Glutamatergic neuron (in vitro differentiated cells): ENCODE measurements at regions not wholly inside any gene's neighbourhood (a gene's known extent, or its start where the extent isn't known, plus 50 kb on each side); places are given as distances from the start of the nearest gene placed in this dataset.

Source experiments
- DNase-seq: peaks from one replicate; pipeline ENCODE4 v3.0.0; 2022
- H3K27ac Mint-ChIP-seq: one replicate; pipeline ENCODE4 v1.8.0; 2020; ENCODE audit warnings: mild to moderate bottlenecking, mixed read lengths, inconsistent platforms; ENCODE audit not compliant: unreplicated experiment
- H3K27me3 Mint-ChIP-seq: one replicate; pipeline ENCODE4 v1.8.0; 2020; ENCODE audit warnings: mild to moderate bottlenecking, moderate library complexity, mixed read lengths, inconsistent platforms; ENCODE audit not compliant: unreplicated experiment
- H3K36me3 Mint-ChIP-seq: one replicate; pipeline ENCODE4 v1.8.0; 2020; ENCODE audit warnings: mild to moderate bottlenecking, mixed read lengths, inconsistent platforms; ENCODE audit not compliant: unreplicated experiment
- H3K4me1 Mint-ChIP-seq: one replicate; pipeline ENCODE4 v1.8.0; 2020; ENCODE audit warnings: mild to moderate bottlenecking, low read depth, mixed read lengths, inconsistent platforms; ENCODE audit not compliant: unreplicated experiment
- H3K4me3 Mint-ChIP-seq: one replicate; pipeline ENCODE4 v1.8.0; 2020; ENCODE audit warnings: mild to moderate bottlenecking, mixed read lengths, inconsistent platforms; ENCODE audit not compliant: unreplicated experiment
- H3K9me3 Mint-ChIP-seq: one replicate; pipeline ENCODE4 v1.8.0; 2020; ENCODE audit warnings: mild to moderate bottlenecking, moderate library complexity, mixed read lengths, inconsistent platforms; ENCODE audit not compliant: unreplicated experiment
- TF ChIP-seq, protein P1 (sequence below): fragments of 200-600 bp; sonication (generic); IDR thresholded peaks from one replicate; pipeline ENCODE4 v1.5.0; 2021; ENCODE audit not compliant: partially characterized antibody, unreplicated experiment

- Mint-ChIP-seq H3K9me3 (peaks cover 3% of the 10 kb centered on the region), H3K27me3 (no peaks in the 10 kb centered on the region), H3K36me3 (no peaks in the 10 kb centered on the region), H3K4me3 (no peak overlapping the region), H3K4me1 (no peaks in the 10 kb centered on the region), H3K27ac (no peak overlapping the region)
- TF ChIP-seq, protein P1, sequence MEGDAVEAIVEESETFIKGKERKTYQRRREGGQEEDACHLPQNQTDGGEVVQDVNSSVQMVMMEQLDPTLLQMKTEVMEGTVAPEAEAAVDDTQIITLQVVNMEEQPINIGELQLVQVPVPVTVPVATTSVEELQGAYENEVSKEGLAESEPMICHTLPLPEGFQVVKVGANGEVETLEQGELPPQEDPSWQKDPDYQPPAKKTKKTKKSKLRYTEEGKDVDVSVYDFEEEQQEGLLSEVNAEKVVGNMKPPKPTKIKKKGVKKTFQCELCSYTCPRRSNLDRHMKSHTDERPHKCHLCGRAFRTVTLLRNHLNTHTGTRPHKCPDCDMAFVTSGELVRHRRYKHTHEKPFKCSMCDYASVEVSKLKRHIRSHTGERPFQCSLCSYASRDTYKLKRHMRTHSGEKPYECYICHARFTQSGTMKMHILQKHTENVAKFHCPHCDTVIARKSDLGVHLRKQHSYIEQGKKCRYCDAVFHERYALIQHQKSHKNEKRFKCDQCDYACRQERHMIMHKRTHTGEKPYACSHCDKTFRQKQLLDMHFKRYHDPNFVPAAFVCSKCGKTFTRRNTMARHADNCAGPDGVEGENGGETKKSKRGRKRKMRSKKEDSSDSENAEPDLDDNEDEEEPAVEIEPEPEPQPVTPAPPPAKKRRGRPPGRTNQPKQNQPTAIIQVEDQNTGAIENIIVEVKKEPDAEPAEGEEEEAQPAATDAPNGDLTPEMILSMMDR, result no peak
- DNase-seq, result no peak
These were observed 449.7 kb upstream of the USP15 start for GRCh38 chr12:61810486-61810885.

- no peak overlapping the region for H3K4me3 Mint-ChIP-seq
- H3K27ac Mint-ChIP-seq, result no peak overlapping the region
- TF ChIP-seq, protein P1, result no peak
- H3K36me3 Mint-ChIP-seq, result no peaks in the 10 kb centered on the region
- H3K9me3 Mint-ChIP-seq, result no peaks in the 10 kb centered on the region
- no peaks in the 10 kb centered on the region for H3K27me3 Mint-ChIP-seq
- no peaks in the 10 kb centered on the region for H3K4me1 Mint-ChIP-seq
- no peak for DNase-seq
These were observed 438.8 kb upstream of the USP15 start for GRCh38 chr12:61821381-61821780.

DNA sequence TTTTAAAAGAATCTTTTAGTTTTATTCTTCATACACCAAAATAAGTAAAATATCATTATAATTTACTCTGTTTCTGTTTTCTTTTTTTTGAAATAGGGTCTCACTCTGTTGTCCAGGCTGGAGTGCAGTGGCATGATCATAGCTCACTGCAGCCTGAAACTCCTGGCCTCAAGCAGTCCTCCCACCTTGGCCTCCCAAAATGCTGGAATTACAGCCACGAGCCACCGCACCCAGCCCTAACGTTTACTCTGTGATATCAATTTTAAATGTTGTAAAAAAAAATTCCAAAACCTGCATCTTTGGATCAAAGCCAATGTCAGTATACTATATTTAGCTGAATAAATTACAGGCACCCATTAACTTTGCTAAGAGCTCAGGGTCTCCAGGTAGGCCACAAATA is 437.1 kb upstream of the USP15 start:
- Mint-ChIP-seq H3K4me3 (no peak overlapping the region), H3K27me3 (no peaks in the 10 kb centered on the region), H3K4me1 (no peaks in the 10 kb centered on the region), H3K36me3 (no peaks in the 10 kb centered on the region), H3K27ac (no peak overlapping the region), H3K9me3 (no peaks in the 10 kb centered on the region)
- TF ChIP-seq, protein P1, result no peak
- no peak for DNase-seq

GRCh38 chr12:61846765-61847164 is 413.4 kb upstream of the USP15 start:
- Mint-ChIP-seq H3K4me1 (no peaks in the 10 kb centered on the region), H3K27me3 (no peaks in the 10 kb centered on the region), H3K36me3 (no peaks in the 10 kb centered on the region), H3K9me3 (no peaks in the 10 kb centered on the region), H3K4me3 (no peak overlapping the region), H3K27ac (no peak overlapping the region)
- TF ChIP-seq, protein P1, result no peak
- DNase-seq, result no peak

GRCh38 chr12:61848893-61849292 is 411.3 kb upstream of the USP15 start:
- Mint-ChIP-seq H3K27me3 (no peaks in the 10 kb centered on the region), H3K27ac (no peak overlapping the region), H3K4me1 (no peaks in the 10 kb centered on the region), H3K4me3 (no peak overlapping the region), H3K9me3 (no peaks in the 10 kb centered on the region), H3K36me3 (no peaks in the 10 kb centered on the region)
- DNase-seq, result no peak
- TF ChIP-seq, protein P1, result no peak
